Kidney glomerular epithelial cell (primary cell): ENCODE measurements at regions not wholly inside any gene's neighbourhood (a gene's known extent, or its start where the extent isn't known, plus 50 kb on each side); places are given as distances from the start of the nearest gene placed in this dataset.
"Not testable (repeated sequence)": the region's sequence is repeated elsewhere in the genome, so short reads cannot be mapped to it uniquely, and the experiment has no call there.

Experiments
- DNase-seq: peaks from one replicate; lab custom pipeline; 2025; lab: John Stamatoyannopoulos, UW

- DNase-seq, result not testable (repeated sequence)
Observed at GRCh38 chr20:17891131-17891530, 77.5 kb downstream of the SNX5 start.

GRCh38 chr20:17890330-17890729, 78.3 kb downstream of the SNX5 start:
- no peak for DNase-seq

- no peak for DNase-seq
Observed at GRCh38 chr20:17889226-17889625, 79.4 kb downstream of the SNX5 start.

GRCh38 chr20:17888044-17888443, 80.5 kb downstream of the SNX5 start:
- no peak for DNase-seq

GRCh38 chr20:17887331-17888030, 81.1 kb downstream of the SNX5 start:
- DNase-seq, result no peak

- no peak for DNase-seq
Observed at GRCh38 chr20:17885544-17885943, 83.0 kb downstream of the SNX5 start.

- no peak for DNase-seq
Observed at GRCh38 chr20:17885076-17885475, 83.5 kb downstream of the SNX5 start.

GRCh38 chr20:17884307-17885003, 84.1 kb downstream of the SNX5 start:
- no peak for DNase-seq

- no peak for DNase-seq
Observed at GRCh38 chr20:17883592-17884306, 84.8 kb downstream of the SNX5 start.

GRCh38 chr20:17882834-17883591, 85.6 kb downstream of the SNX5 start:
- no peak for DNase-seq

GRCh38 chr20:17882065-17882833, 86.3 kb downstream of the SNX5 start:
- DNase-seq, result no peak

GRCh38 chr20:17881741-17882064, 86.9 kb downstream of the SNX5 start:
- no peak for DNase-seq

GRCh38 chr20:17878912-17879602, 89.5 kb downstream of the SNX5 start:
- DNase-seq, result no peak

- DNase-seq, result no peak
Observed at GRCh38 chr20:17878069-17878911, 90.3 kb downstream of the SNX5 start.

GRCh38 chr20:17875981-17876385, 92.6 kb downstream of the SNX5 start:
- no peak for DNase-seq

- peak; percentile 3 for DNase-seq
Observed at GRCh38 chr20:17875106-17875980, 93.3 kb downstream of the SNX5 start.

- DNase-seq, result no peak
Observed at GRCh38 chr20:17874271-17875105, 94.1 kb downstream of the SNX5 start.
